ENCODE measurements at regions not wholly inside any gene's neighbourhood (a gene's known extent, or its start where the extent isn't known, plus 50 kb on each side); places are given as distances from the start of the nearest gene placed in this dataset.

GRCh38 chr9:16314476-16314875, 556.0 kb downstream of the BNC2 start:
- H3K4me2 ChIP-seq (ENCODE audit: low read length, poor library complexity, severe bottlenecking): no peak overlapping the region
- no peak overlapping the region for H2BK12ac ChIP-seq (ENCODE audit: low read length in 2 of 2)
- no peaks in the 10 kb centered on the region for H3K27me3 ChIP-seq (ENCODE audit: control insufficient read depth in 1 of 2, insufficient read depth in 1 of 2, low read length in 2 of 2)
- no peak overlapping the region for H4K8ac ChIP-seq (ENCODE audit: low read length)
- no peak overlapping the region for H3K4me3 ChIP-seq (ENCODE audit: insufficient read depth in 1 of 2, low read depth in 1 of 2, low read length in 2 of 2)
- no peaks in the 10 kb centered on the region for H3K79me1 ChIP-seq (replicated peaks; ENCODE audit: low read length, poor library complexity, severe bottlenecking)
- no peak overlapping the region for H2AFZ ChIP-seq (ENCODE audit: low read depth, low read length)
- no peak overlapping the region for H2AK5ac ChIP-seq (ENCODE audit: low read length, severe bottlenecking)
- H3K36me3 ChIP-seq (ENCODE audit: control insufficient read depth in 1 of 2, insufficient read depth in 2 of 2, low read depth in 1 of 2, low read length in 2 of 2): no peaks in the 10 kb centered on the region
- H3K23ac ChIP-seq (ENCODE audit: low read length in 2 of 2): no peak overlapping the region
- no peak overlapping the region for H3K9ac ChIP-seq (ENCODE audit: low read length)
- no peak overlapping the region for H2BK5ac ChIP-seq (ENCODE audit: low read depth, low read length, poor library complexity, severe bottlenecking)
- no peak overlapping the region for H2BK15ac ChIP-seq (ENCODE audit: low read depth, poor library complexity, severe bottlenecking)
- H3K14ac ChIP-seq (ENCODE audit: low read length in 2 of 2): no peak overlapping the region
- no peak for DNase-seq
- 94% methylated on average over 5 of the region's 5 CpGs for WGBS
- no peaks in the 10 kb centered on the region for H3K4me1 ChIP-seq (ENCODE audit: control insufficient read depth, insufficient read depth, low read depth, low read length)
- H3K27ac ChIP-seq (ENCODE audit: low read length, poor library complexity, severe bottlenecking): no peak overlapping the region
- H4K91ac ChIP-seq (ENCODE audit: low read length): no peak overlapping the region
- H3K9me3 ChIP-seq (ENCODE audit: control insufficient read depth, low read length): no peaks in the 10 kb centered on the region
- H3K4ac ChIP-seq (ENCODE audit: low read depth in 1 of 2, low read length in 2 of 2): no peak overlapping the region
- no peak overlapping the region for H2BK120ac ChIP-seq (ENCODE audit: low read depth, low read length)
- H3K18ac ChIP-seq (ENCODE audit: low read depth in 1 of 2, low read length in 2 of 2): no peak overlapping the region

GRCh38 chr9:16315720-16316119, 554.8 kb downstream of the BNC2 start:
- Histone ChIP-seq H3K27me3 (ENCODE audit: control insufficient read depth in 1 of 2, insufficient read depth in 1 of 2, low read length in 2 of 2) (no peaks in the 10 kb centered on the region), H2AFZ (ENCODE audit: low read depth, low read length) (no peak overlapping the region), H3K4me2 (ENCODE audit: low read length, poor library complexity, severe bottlenecking) (no peak overlapping the region), H4K91ac (ENCODE audit: low read length) (no peak overlapping the region), H2BK12ac (ENCODE audit: low read length in 2 of 2) (no peak overlapping the region), H3K4me3 (ENCODE audit: insufficient read depth in 1 of 2, low read depth in 1 of 2, low read length in 2 of 2) (no peak overlapping the region), H3K27ac (ENCODE audit: low read length, poor library complexity, severe bottlenecking) (no peak overlapping the region), H4K8ac (ENCODE audit: low read length) (no peak overlapping the region), H3K4me1 (ENCODE audit: control insufficient read depth, insufficient read depth, low read depth, low read length) (no peaks in the 10 kb centered on the region), H3K14ac (ENCODE audit: low read length in 2 of 2) (no peak overlapping the region), H3K23ac (ENCODE audit: low read length in 2 of 2) (no peak overlapping the region), H2AK5ac (ENCODE audit: low read length, severe bottlenecking) (no peak overlapping the region), H3K9ac (ENCODE audit: low read length) (no peak overlapping the region), H2BK15ac (ENCODE audit: low read depth, poor library complexity, severe bottlenecking) (no peak overlapping the region), H3K36me3 (ENCODE audit: control insufficient read depth in 1 of 2, insufficient read depth in 2 of 2, low read depth in 1 of 2, low read length in 2 of 2) (no peaks in the 10 kb centered on the region), H2BK5ac (ENCODE audit: low read depth, low read length, poor library complexity, severe bottlenecking) (no peak overlapping the region), H2BK120ac (ENCODE audit: low read depth, low read length) (no peak overlapping the region), H3K79me1 (replicated peaks; ENCODE audit: low read length, poor library complexity, severe bottlenecking) (no peaks in the 10 kb centered on the region), H3K9me3 (ENCODE audit: control insufficient read depth, low read length) (no peaks in the 10 kb centered on the region), H3K4ac (ENCODE audit: low read depth in 1 of 2, low read length in 2 of 2) (no peak overlapping the region), H3K18ac (ENCODE audit: low read depth in 1 of 2, low read length in 2 of 2) (no peak overlapping the region)
- 79% methylated on average over 5 of the region's 6 CpGs for WGBS
- no peak for DNase-seq

DNA sequence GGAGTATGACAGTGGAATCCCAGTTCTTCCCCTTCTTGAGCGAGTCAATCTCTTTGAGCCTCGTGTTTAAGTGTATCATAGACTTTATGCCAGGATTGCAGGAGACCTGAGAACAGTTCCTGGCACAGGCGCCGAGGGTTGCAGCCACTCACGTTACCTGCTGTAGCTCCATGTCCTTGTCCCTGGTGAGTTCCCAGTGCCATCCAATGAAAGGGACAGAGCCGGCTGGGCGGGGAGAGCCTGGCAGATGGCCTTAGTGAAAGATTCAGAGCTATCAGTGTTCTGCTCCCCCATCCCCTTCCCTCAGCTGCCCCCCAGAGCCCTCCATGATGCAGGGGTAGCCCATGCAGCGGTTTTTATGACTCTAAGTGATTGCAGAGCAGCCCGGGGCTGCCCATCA, 554.0 kb downstream of the BNC2 start:
- Histone ChIP-seq H2BK15ac (ENCODE audit: low read depth, poor library complexity, severe bottlenecking) (no peak overlapping the region), H4K91ac (ENCODE audit: low read length) (no peak overlapping the region), H3K23ac (ENCODE audit: low read length in 2 of 2) (no peak overlapping the region), H2AFZ (ENCODE audit: low read depth, low read length) (no peak overlapping the region), H3K4me2 (ENCODE audit: low read length, poor library complexity, severe bottlenecking) (no peak overlapping the region), H3K14ac (ENCODE audit: low read length in 2 of 2) (no peak overlapping the region), H3K9me3 (ENCODE audit: control insufficient read depth, low read length) (no peaks in the 10 kb centered on the region), H2BK5ac (ENCODE audit: low read depth, low read length, poor library complexity, severe bottlenecking) (no peak overlapping the region), H3K4me3 (ENCODE audit: insufficient read depth in 1 of 2, low read depth in 1 of 2, low read length in 2 of 2) (no peak overlapping the region), H2BK12ac (ENCODE audit: low read length in 2 of 2) (no peak overlapping the region), H3K36me3 (ENCODE audit: control insufficient read depth in 1 of 2, insufficient read depth in 2 of 2, low read depth in 1 of 2, low read length in 2 of 2) (no peaks in the 10 kb centered on the region), H3K27ac (ENCODE audit: low read length, poor library complexity, severe bottlenecking) (no peak overlapping the region), H2AK5ac (ENCODE audit: low read length, severe bottlenecking) (no peak overlapping the region), H3K79me1 (replicated peaks; ENCODE audit: low read length, poor library complexity, severe bottlenecking) (no peaks in the 10 kb centered on the region), H2BK120ac (ENCODE audit: low read depth, low read length) (no peak overlapping the region), H3K18ac (ENCODE audit: low read depth in 1 of 2, low read length in 2 of 2) (no peak overlapping the region), H3K4ac (ENCODE audit: low read depth in 1 of 2, low read length in 2 of 2) (no peak overlapping the region), H4K8ac (ENCODE audit: low read length) (no peak overlapping the region), H3K9ac (ENCODE audit: low read length) (no peak overlapping the region), H3K27me3 (ENCODE audit: control insufficient read depth in 1 of 2, insufficient read depth in 1 of 2, low read length in 2 of 2) (no peaks in the 10 kb centered on the region), H3K4me1 (ENCODE audit: control insufficient read depth, insufficient read depth, low read depth, low read length) (peaks cover 1% of the 10 kb centered on the region)
- 94% methylated on average over 9 of the region's 9 CpGs for WGBS
- DNase-seq: no peak

GRCh38 chr9:16316911-16317817, 553.3 kb downstream of the BNC2 start:
- no peak overlapping the region for H3K14ac ChIP-seq (ENCODE audit: low read length in 2 of 2)
- no peak overlapping the region for H4K91ac ChIP-seq (ENCODE audit: low read length)
- H3K9me3 ChIP-seq (ENCODE audit: control insufficient read depth, low read length): no peaks in the 10 kb centered on the region
- no peak overlapping the region for H2BK5ac ChIP-seq (ENCODE audit: low read depth, low read length, poor library complexity, severe bottlenecking)
- H3K4ac ChIP-seq (ENCODE audit: low read depth in 1 of 2, low read length in 2 of 2): no peak overlapping the region
- H3K9ac ChIP-seq (ENCODE audit: low read length): no peak overlapping the region
- no peak overlapping the region for H3K27ac ChIP-seq (ENCODE audit: low read length, poor library complexity, severe bottlenecking)
- H2AK5ac ChIP-seq (ENCODE audit: low read length, severe bottlenecking): no peak overlapping the region
- WGBS: 97% methylated on average over 15 of the region's 15 CpGs
- H3K18ac ChIP-seq (ENCODE audit: low read depth in 1 of 2, low read length in 2 of 2): no peak overlapping the region
- no peak overlapping the region for H3K23ac ChIP-seq (ENCODE audit: low read length in 2 of 2)
- no peak overlapping the region for H4K8ac ChIP-seq (ENCODE audit: low read length)
- no peak overlapping the region for H2BK15ac ChIP-seq (ENCODE audit: low read depth, poor library complexity, severe bottlenecking)
- no peak overlapping the region for H2AFZ ChIP-seq (ENCODE audit: low read depth, low read length)
- H3K27me3 ChIP-seq (ENCODE audit: control insufficient read depth in 1 of 2, insufficient read depth in 1 of 2, low read length in 2 of 2): no peaks in the 10 kb centered on the region
- H3K4me2 ChIP-seq (ENCODE audit: low read length, poor library complexity, severe bottlenecking): no peak overlapping the region
- H3K4me3 ChIP-seq (ENCODE audit: insufficient read depth in 1 of 2, low read depth in 1 of 2, low read length in 2 of 2): no peak overlapping the region
- no peak overlapping the region for H2BK12ac ChIP-seq (ENCODE audit: low read length in 2 of 2)
- no peak overlapping the region for H2BK120ac ChIP-seq (ENCODE audit: low read depth, low read length)
- no peak for DNase-seq
- H3K4me1 ChIP-seq (ENCODE audit: control insufficient read depth, insufficient read depth, low read depth, low read length): peaks cover 2% of the 10 kb centered on the region
- no peaks in the 10 kb centered on the region for H3K79me1 ChIP-seq (replicated peaks; ENCODE audit: low read length, poor library complexity, severe bottlenecking)
- H3K36me3 ChIP-seq (ENCODE audit: control insufficient read depth in 1 of 2, insufficient read depth in 2 of 2, low read depth in 1 of 2, low read length in 2 of 2): no peaks in the 10 kb centered on the region
